ENCODE measurements at regions not wholly inside any gene's neighbourhood (a gene's known extent, or its start where the extent isn't known, plus 50 kb on each side); places are given as distances from the start of the nearest gene placed in this dataset.

- Histone ChIP-seq H3K4me2 (ENCODE audit: low read length) (no peak overlapping the region), H3K9ac (ENCODE audit: low read length) (no peak overlapping the region), H3K27me3 (ENCODE audit: insufficient read depth, low read length) (0 out of 2 replicates have a peak, but pooled peaks cover 3% of the 10 kb centered on the region), H3K4me3 (replicated peaks in 1 of 2; ENCODE audit: low read depth in 1 of 2, low read length in 2 of 2) (no peak overlapping the region), H3K9me2 (ENCODE audit: insufficient read depth) (no peaks in the 10 kb centered on the region), H3K36me3 (ENCODE audit: control insufficient read depth in 1 of 2, insufficient read depth in 2 of 2, low read length in 2 of 2) (no peaks in the 10 kb centered on the region), H3K4me1 (ENCODE audit: control insufficient read depth in 1 of 2, insufficient read depth in 2 of 2, low read length in 2 of 2) (no peaks in the 10 kb centered on the region), H4K20me1 (ENCODE audit: insufficient read depth) (no peaks in the 10 kb centered on the region), H3K27ac (ENCODE audit: low read depth, low read length) (no peak overlapping the region), H3K9me3 (ENCODE audit: control insufficient read depth in 1 of 2, insufficient read depth in 1 of 2, low read depth in 1 of 2, low read length in 2 of 2) (no peaks in the 10 kb centered on the region), H3K79me2 (ENCODE audit: insufficient read depth, low read length) (no peaks in the 10 kb centered on the region), H2AFZ (ENCODE audit: low read depth, low read length, poor library complexity, severe bottlenecking) (no peak overlapping the region)
- RAD21 ChIA-PET (ENCODE audit: low non-redundant PET in 1 of 2, low total read pairs in 2 of 2, uncharacterized antibody in 2 of 2, unreplicated experiment in 2 of 2) = no interaction called here
- ATAC-seq = no peak
- intact Hi-C loops (cut with micrococcal nuclease) = no loop called here
- TF ChIP-seq EZH2phosphoT487 (IDR thresholded peaks at IDR 0.05; ENCODE audit: borderline replicate concordance) = no peak
- BruUV-seq (replicated peaks) = no TSS peak
- CTCF ChIA-PET = no interaction called here
- POLR2A ChIA-PET = no interaction called here
- DNase-seq (ENCODE audit: low read depth, low spot score) = no peak
Measured at GRCh38 chr7:21092766-21093702, 306.3 kb upstream of the SP8 start.

- Histone ChIP-seq H2AFZ (ENCODE audit: low read depth, low read length, poor library complexity, severe bottlenecking) (no peak overlapping the region), H4K20me1 (ENCODE audit: insufficient read depth) (no peaks in the 10 kb centered on the region), H3K4me1 (ENCODE audit: control insufficient read depth in 1 of 2, insufficient read depth in 2 of 2, low read length in 2 of 2) (0 out of 4 replicates have a peak, but pooled peaks cover 0 to 2% of the 10 kb centered on the region in 2 experiments), H3K9me2 (ENCODE audit: insufficient read depth) (no peaks in the 10 kb centered on the region), H3K27ac (ENCODE audit: low read depth, low read length) (no peak overlapping the region), H3K9me3 (ENCODE audit: control insufficient read depth in 1 of 2, insufficient read depth in 1 of 2, low read depth in 1 of 2, low read length in 2 of 2) (no peaks in the 10 kb centered on the region), H3K9ac (ENCODE audit: low read length) (no peak overlapping the region), H3K79me2 (ENCODE audit: insufficient read depth, low read length) (no peaks in the 10 kb centered on the region), H3K4me3 (replicated peaks in 1 of 2; ENCODE audit: low read depth in 1 of 2, low read length in 2 of 2) (no peak overlapping the region), H3K36me3 (ENCODE audit: control insufficient read depth in 1 of 2, insufficient read depth in 2 of 2, low read length in 2 of 2) (no peaks in the 10 kb centered on the region), H3K4me2 (ENCODE audit: low read length) (no peak overlapping the region), H3K27me3 (ENCODE audit: insufficient read depth, low read length) (no peaks in the 10 kb centered on the region)
- CTCF ChIA-PET = no interaction called here
- DNase-seq (ENCODE audit: low read depth, low spot score) = no peak
- intact Hi-C loops (cut with micrococcal nuclease) = no loop called here
- no peak for ATAC-seq
- POLR2A ChIA-PET = no interaction called here
- RAD21 ChIA-PET (ENCODE audit: low non-redundant PET in 1 of 2, low total read pairs in 2 of 2, uncharacterized antibody in 2 of 2, unreplicated experiment in 2 of 2) = no interaction called here
- no peak for TF ChIP-seq ELF1 (IDR thresholded peaks at IDR 0.05; ENCODE audit: borderline replicate concordance, low read depth)
- no peak for TF ChIP-seq TCF7L2 (IDR thresholded peaks at IDR 0.05; ENCODE audit: borderline replicate concordance, extremely low read depth, insufficient read depth, insufficient read length)
- no peak for TF ChIP-seq SP1 (IDR thresholded peaks at IDR 0.05; ENCODE audit: low read depth)
- no peak for TF ChIP-seq ATF3 (IDR thresholded peaks at IDR 0.05)
- no peak for TF ChIP-seq EZH2phosphoT487 (IDR thresholded peaks at IDR 0.05; ENCODE audit: borderline replicate concordance)
- no peak for TF ChIP-seq EZH2 (IDR thresholded peaks at IDR 0.05)
- no peak for TF ChIP-seq CEBPB (IDR thresholded peaks at IDR 0.05; ENCODE audit: low read depth)
- BruUV-seq (replicated peaks) = no TSS peak
Measured at GRCh38 chr7:21094589-21094988, 307.9 kb upstream of the SP8 start.

Data from HCT116 (cell line).